ENCODE measurements at regions not wholly inside any gene's neighbourhood (a gene's known extent, or its start where the extent isn't known, plus 50 kb on each side); places are given as distances from the start of the nearest gene placed in this dataset.

DNA sequence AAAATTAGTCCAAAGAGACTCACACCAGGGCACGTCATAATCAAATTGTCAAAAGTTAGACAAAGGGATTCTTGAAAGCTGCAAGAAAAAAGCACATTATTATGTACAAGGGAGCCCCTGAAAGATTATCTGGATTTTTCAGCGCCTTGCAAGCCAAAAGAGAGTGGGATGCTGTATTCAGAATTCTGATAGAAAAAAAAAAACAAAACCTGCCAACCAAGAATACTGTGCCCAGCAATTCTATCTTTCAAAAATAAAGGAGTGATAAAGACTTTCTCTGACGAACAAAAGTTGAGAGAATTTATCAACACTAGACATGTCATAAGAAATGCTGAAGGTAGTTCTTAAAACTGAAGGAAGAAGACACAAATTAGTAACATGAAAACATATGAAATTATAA lies 240.2 kb downstream of the SNX13 start:
- TF ChIP-seq POLR2A (IDR thresholded peaks at IDR 0.05; ENCODE audit: low read depth) (no peak), POLR2AphosphoS5 (IDR thresholded peaks at IDR 0.05) (no peak)
- TF ChIP-seq, protein P1, sequence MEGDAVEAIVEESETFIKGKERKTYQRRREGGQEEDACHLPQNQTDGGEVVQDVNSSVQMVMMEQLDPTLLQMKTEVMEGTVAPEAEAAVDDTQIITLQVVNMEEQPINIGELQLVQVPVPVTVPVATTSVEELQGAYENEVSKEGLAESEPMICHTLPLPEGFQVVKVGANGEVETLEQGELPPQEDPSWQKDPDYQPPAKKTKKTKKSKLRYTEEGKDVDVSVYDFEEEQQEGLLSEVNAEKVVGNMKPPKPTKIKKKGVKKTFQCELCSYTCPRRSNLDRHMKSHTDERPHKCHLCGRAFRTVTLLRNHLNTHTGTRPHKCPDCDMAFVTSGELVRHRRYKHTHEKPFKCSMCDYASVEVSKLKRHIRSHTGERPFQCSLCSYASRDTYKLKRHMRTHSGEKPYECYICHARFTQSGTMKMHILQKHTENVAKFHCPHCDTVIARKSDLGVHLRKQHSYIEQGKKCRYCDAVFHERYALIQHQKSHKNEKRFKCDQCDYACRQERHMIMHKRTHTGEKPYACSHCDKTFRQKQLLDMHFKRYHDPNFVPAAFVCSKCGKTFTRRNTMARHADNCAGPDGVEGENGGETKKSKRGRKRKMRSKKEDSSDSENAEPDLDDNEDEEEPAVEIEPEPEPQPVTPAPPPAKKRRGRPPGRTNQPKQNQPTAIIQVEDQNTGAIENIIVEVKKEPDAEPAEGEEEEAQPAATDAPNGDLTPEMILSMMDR (IDR thresholded peaks at IDR 0.05), result no peak

Measured in esophagus muscularis mucosa (tissue), 3 donors.